Esophagus muscularis mucosa (tissue), 4 donors: ENCODE measurements at regions not wholly inside any gene's neighbourhood (a gene's known extent, or its start where the extent isn't known, plus 50 kb on each side); places are given as distances from the start of the nearest gene placed in this dataset.
A peak's percentile ranks its signal among the peaks of the same experiment; 100 is the strongest.

Experiments used
- DNase-seq: peaks from one replicate; pipeline ENCODE4 v3.0.0-alpha.2; 2017; ENCODE audit errors: extremely low spot score
- H3K27ac ChIP-seq, 4 donors: fragments of 200-600 bp; sonication (generic); replicated peaks in 1 of 4; 1 replicate in 3 of 4; 2 replicates in 1 of 4; pipeline ENCODE4 v1.5.1; 2016 to 2019; ENCODE audit warnings: mild to moderate bottlenecking in 1 of 4
- H3K27me3 ChIP-seq, 4 donors: fragments of 200-600 bp; sonication (generic); one replicate each; pipeline versions ENCODE4 v1.5.1 to v1.6.0; 2016 to 2019
- H3K36me3 ChIP-seq, 4 donors: fragments of 200-600 bp; sonication (generic); one replicate each; pipeline ENCODE4 v1.5.1; 2016 to 2019
- H3K4me1 ChIP-seq, 4 donors: fragments of 200-600 bp; sonication (generic); one replicate each; pipeline ENCODE4 v1.5.1; 2016 to 2019
- H3K4me3 ChIP-seq, 4 donors: fragments of 200-600 bp; sonication (generic); 1 replicate in 2 of 4; 2 replicates in 2 of 4; pipeline ENCODE4 v1.5.1; 2016 to 2019; ENCODE audit warnings: mild to moderate bottlenecking in 4 of 4, moderate library complexity in 1 of 4
- H3K9me3 ChIP-seq, 4 donors: fragments of 200-600 bp; sonication (generic); 1 replicate in 3 of 4; 2 replicates in 1 of 4; pipeline ENCODE4 v1.5.1; 2016 to 2019
- CTCF ChIP-seq, 3 experiments: fragments of 200-600 bp in 2 of 3; fragments of 450-650 bp in 1 of 3; sonication (generic) in 2 of 3; IDR thresholded peaks; one replicate each; pipeline ENCODE4 v1.5.1; 2017 to 2019; ENCODE audit warnings: antibody characterized with exemption in 3 of 3, mild to moderate bottlenecking in 2 of 3, moderate library complexity in 1 of 3
- EP300 ChIP-seq: sonication (generic); formaldehyde crosslinking; IDR thresholded peaks from one replicate; pipeline ENCODE4 v1.6.1; 2017; ENCODE audit warnings: antibody characterized with exemption
- POLR2A ChIP-seq: fragments of 450-650 bp; IDR thresholded peaks from one replicate; pipeline ENCODE4 v1.6.1; 2017; ENCODE audit warnings: antibody characterized with exemption, moderate library complexity, mild to moderate bottlenecking, low read depth
- POLR2AphosphoS5 ChIP-seq, 2 donors: sonication (generic); formaldehyde crosslinking; IDR thresholded peaks; one replicate each; pipeline ENCODE4 v1.6.1; 2017; ENCODE audit warnings: antibody characterized with exemption in 2 of 2
- WGBS: methylation state at CpG from one replicate; pipeline ENCODE4 v1.1.5; 2018; 5-methylcytosine and 5-hydroxymethylcytosine counted together
- intact Hi-C: fragments of 100-400 bp; cut with DNase I; formaldehyde crosslinking; loops from one replicate; pipeline ENCODE4 v1.15.1; 2023

- intact Hi-C loops: no loop called here
- Histone ChIP-seq H3K4me3 (no peak overlapping the region), H3K27me3 (no peaks in the 10 kb centered on the region), H3K9me3 (no peaks in the 10 kb centered on the region), H3K36me3 (no peaks in the 10 kb centered on the region), H3K27ac (no peak overlapping the region), H3K4me1 (peaks cover 14 to 47% (median 42%) of the 10 kb centered on the region in 4 donors)
- no peak for DNase-seq
- WGBS: 86% methylated on average over 3 of the region's 3 CpGs
- TF ChIP-seq EP300 (no peak), CTCF (IDR thresholded peaks at IDR 0.05) (no peak), POLR2A (no peak), POLR2AphosphoS5 (IDR thresholded peaks at IDR 0.05) (no peak)
These were observed 85.6 kb upstream of the EED start for GRCh38 chr11:86158704-86159580.

GRCh38 chr11:86157797-86158378 is 86.7 kb upstream of the EED start:
- Histone ChIP-seq H3K4me1 (peaks cover 17 to 48% (median 41%) of the 10 kb centered on the region in 4 donors), H3K9me3 (no peaks in the 10 kb centered on the region), H3K4me3 (no peak overlapping the region), H3K36me3 (no peaks in the 10 kb centered on the region), H3K27ac (no peak overlapping the region), H3K27me3 (no peaks in the 10 kb centered on the region)
- DNase-seq: no peak
- no peak for TF ChIP-seq POLR2AphosphoS5 (IDR thresholded peaks at IDR 0.05)
- no peak for TF ChIP-seq EP300
- no peak for TF ChIP-seq POLR2A
- no peak for TF ChIP-seq CTCF (IDR thresholded peaks at IDR 0.05)
- intact Hi-C loops: no loop called here
- WGBS: 90% methylated on average over 2 of the region's 2 CpGs

- 62% methylated on average over 3 of the region's 3 CpGs for WGBS
These were observed 87.6 kb upstream of the PICALM start for GRCh38 chr11:86156397-86156955.

GRCh38 chr11:86155200-86155844 is 86.4 kb upstream of the PICALM start:
- Histone ChIP-seq H3K4me3 (no peak overlapping the region), H3K27ac (no peak overlapping the region), H3K9me3 (no peaks in the 10 kb centered on the region), H3K4me1 (peaks cover 28 to 48% (median 42%) of the 10 kb centered on the region in 4 donors), H3K36me3 (no peaks in the 10 kb centered on the region), H3K27me3 (no peaks in the 10 kb centered on the region)
- 97% methylated on average over 7 of the region's 7 CpGs for WGBS
- intact Hi-C loops: no loop called here
- TF ChIP-seq CTCF (IDR thresholded peaks at IDR 0.05) (no peak), EP300 (no peak), POLR2A (no peak), POLR2AphosphoS5 (IDR thresholded peaks at IDR 0.05) (no peak)
- DNase-seq: no peak

More at GRCh38 chr11:86156397-86156955, 87.6 kb upstream of the PICALM start:
- Histone ChIP-seq H3K27me3 (no peaks in the 10 kb centered on the region), H3K4me3 (no peak overlapping the region), H3K4me1 (peaks cover 20 to 48% (median 41%) of the 10 kb centered on the region in 4 donors), H3K9me3 (no peaks in the 10 kb centered on the region), H3K36me3 (no peaks in the 10 kb centered on the region), H3K27ac (peak overlapping the region in 1 of 4 donors; percentile 30)
- intact Hi-C loops: no loop called here
- no peak for TF ChIP-seq CTCF (IDR thresholded peaks at IDR 0.05)
- no peak for TF ChIP-seq EP300
- TF ChIP-seq POLR2A: no peak
- no peak for TF ChIP-seq POLR2AphosphoS5 (IDR thresholded peaks at IDR 0.05)
- no peak for DNase-seq
